ENCODE measurements at regions not wholly inside any gene's neighbourhood (a gene's known extent, or its start where the extent isn't known, plus 50 kb on each side); places are given as distances from the start of the nearest gene placed in this dataset.

DNA sequence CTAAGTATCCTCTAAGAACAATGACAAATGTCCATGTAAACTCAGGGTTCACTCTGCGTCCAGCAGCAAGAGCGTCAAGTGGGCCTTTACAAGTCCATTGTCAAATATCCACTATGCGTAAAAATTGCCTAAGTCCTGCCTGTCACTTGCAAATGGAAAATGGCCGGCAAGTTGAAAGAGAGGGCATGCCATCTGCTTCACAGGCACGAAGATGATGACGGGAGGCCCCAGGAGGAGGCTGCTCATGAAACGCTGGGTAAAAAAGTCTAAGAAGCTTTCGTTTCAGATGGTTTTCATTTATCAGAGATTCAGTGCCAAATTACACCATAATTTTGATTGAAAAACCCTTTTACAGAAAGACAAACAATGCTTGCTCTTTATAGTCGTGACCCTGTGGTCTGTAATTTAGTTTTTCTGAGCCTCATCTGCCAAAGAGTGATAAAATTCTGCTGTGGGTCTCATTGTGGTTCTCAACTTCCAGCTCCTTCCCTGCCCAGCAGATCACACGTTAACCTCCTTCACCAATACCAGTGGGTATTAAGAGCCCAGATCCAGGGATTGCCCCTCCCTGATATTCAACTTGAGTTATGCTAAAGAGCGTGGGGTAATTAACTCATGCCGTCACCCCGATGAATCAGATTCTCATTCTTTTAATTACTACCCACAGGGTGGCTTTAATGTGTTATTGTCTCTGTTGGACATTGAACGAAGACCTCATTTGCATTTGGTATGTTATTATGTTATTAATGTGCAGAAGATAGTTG, 160.2 kb upstream of the ALKAL2 start:
- ATAC-seq (no peak), DNase-seq (no peak)
- Histone ChIP-seq H3K27me3 (no peaks in the 10 kb centered on the region), H3K4me1 (no peaks in the 10 kb centered on the region), H3K36me3 (no peaks in the 10 kb centered on the region), H3K4me3 (no peak overlapping the region), H3K9me3 (no peaks in the 10 kb centered on the region), H3K27ac (no peak overlapping the region)
- TF ChIP-seq, protein P1, sequence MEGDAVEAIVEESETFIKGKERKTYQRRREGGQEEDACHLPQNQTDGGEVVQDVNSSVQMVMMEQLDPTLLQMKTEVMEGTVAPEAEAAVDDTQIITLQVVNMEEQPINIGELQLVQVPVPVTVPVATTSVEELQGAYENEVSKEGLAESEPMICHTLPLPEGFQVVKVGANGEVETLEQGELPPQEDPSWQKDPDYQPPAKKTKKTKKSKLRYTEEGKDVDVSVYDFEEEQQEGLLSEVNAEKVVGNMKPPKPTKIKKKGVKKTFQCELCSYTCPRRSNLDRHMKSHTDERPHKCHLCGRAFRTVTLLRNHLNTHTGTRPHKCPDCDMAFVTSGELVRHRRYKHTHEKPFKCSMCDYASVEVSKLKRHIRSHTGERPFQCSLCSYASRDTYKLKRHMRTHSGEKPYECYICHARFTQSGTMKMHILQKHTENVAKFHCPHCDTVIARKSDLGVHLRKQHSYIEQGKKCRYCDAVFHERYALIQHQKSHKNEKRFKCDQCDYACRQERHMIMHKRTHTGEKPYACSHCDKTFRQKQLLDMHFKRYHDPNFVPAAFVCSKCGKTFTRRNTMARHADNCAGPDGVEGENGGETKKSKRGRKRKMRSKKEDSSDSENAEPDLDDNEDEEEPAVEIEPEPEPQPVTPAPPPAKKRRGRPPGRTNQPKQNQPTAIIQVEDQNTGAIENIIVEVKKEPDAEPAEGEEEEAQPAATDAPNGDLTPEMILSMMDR (IDR thresholded peaks at IDR 0.05): no peak
- no peak for TF ChIP-seq POLR2A (IDR thresholded peaks at IDR 0.05)
- intact Hi-C loops (cut with DNase I): no loop called here
- WGBS (ENCODE audit: insufficient coverage, low coverage, low lambda C conversion rate, missing lambda C conversion rate): 58% methylated on average over 12 of the region's 14 CpGs

DNA sequence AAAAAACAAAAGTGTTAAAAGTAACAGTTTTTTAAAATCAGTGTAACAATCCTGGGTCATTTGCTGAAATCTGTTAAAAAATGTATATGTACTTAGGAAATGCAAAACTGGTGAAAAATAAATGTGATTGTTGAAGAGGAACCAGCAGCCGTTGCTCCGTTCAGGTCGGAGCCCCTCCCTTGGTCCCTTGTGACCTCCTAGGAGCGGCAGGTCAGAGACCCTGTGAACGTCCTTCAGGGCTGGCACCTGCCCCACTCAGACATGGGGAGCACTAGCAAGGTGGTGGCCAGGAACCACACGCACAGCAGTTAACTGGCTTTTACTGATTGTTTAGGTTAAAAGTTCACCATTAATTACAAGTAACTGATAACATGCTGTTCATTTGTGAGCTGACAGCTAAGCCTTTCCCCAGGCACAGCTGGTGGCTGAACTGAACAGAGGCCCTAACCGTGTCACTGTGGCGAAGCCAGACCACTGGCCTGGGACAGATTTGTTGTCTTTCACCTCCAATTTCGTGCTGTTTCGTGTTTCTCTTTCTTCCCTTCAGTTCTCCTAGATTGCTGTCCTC, 159.2 kb upstream of the ALKAL2 start:
- H3K4me3 ChIP-seq: no peak overlapping the region
- H3K9me3 ChIP-seq: no peaks in the 10 kb centered on the region
- no peaks in the 10 kb centered on the region for H3K4me1 ChIP-seq
- WGBS (ENCODE audit: insufficient coverage, low coverage, low lambda C conversion rate, missing lambda C conversion rate): 29% methylated on average over 9 of the region's 10 CpGs
- intact Hi-C loops (cut with DNase I): no loop called here
- no peaks in the 10 kb centered on the region for H3K36me3 ChIP-seq
- ATAC-seq (no peak), DNase-seq (no peak)
- no peaks in the 10 kb centered on the region for H3K27me3 ChIP-seq
- H3K27ac ChIP-seq: no peak overlapping the region
- TF ChIP-seq, protein P1 (IDR thresholded peaks at IDR 0.05): no peak
- TF ChIP-seq POLR2A (IDR thresholded peaks at IDR 0.05): no peak

DNA sequence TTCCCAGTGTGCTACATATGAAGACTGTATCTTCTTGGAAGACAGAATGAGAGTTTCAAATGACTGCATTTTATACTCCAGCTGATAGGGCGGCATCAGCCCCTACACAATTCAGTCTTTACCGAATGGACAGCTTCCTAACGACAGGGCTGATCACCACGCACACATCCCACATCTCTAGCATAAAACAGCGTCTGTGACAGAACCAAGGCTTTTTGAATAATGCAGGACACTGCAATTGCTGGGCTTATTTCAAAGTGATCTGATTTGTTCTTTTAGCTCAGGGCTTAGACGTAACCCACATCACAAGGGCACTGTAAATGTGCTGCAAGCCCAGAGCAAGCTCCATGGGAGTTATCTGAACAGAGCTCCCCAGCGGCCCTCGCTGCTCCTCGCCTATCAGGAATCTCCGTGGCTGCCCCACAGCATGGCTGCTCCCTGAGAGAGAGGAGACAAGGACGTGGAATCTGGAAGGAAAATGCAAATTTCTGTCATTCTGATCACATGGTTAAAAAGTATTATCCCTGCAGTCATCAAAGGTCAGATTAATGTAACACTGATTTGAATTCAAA, 158.5 kb upstream of the ALKAL2 start:
- Histone ChIP-seq H3K36me3 (no peaks in the 10 kb centered on the region), H3K4me3 (no peak overlapping the region), H3K4me1 (no peaks in the 10 kb centered on the region), H3K27me3 (no peaks in the 10 kb centered on the region), H3K27ac (no peak overlapping the region), H3K9me3 (no peaks in the 10 kb centered on the region)
- no peak for DNase-seq
- ATAC-seq: no peak
- TF ChIP-seq, protein P1 (IDR thresholded peaks at IDR 0.05): no peak
- TF ChIP-seq POLR2A (IDR thresholded peaks at IDR 0.05): no peak
- intact Hi-C loops (cut with DNase I): no loop called here
- whole genome bisulfite sequencing (ENCODE audit: insufficient coverage, low coverage, low lambda C conversion rate, missing lambda C conversion rate): 39% methylated on average over 10 of the region's 11 CpGs

DNA sequence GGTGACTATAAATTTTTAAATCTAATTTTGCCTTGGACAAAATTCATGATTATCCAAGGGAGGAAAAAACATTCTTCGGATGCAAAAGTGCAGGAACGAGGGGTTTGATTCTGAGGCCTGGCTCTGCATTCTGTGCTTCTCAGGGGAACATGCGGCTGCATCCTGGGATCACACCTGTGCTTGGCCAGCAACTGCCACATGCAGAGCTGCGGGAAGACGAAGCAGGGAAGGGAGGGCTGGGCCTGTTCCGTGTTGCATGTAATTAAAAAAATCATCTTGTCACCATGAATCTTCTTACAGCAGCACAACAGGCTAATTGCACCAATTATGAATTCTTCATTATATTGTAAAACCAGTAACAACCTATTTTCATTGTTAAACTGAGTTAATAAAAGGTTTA, 158.0 kb upstream of the ALKAL2 start:
- 51% methylated on average over 6 of the region's 6 CpGs for WGBS (ENCODE audit: insufficient coverage, low coverage, low lambda C conversion rate, missing lambda C conversion rate)
- no peak for ATAC-seq

More for the DNA sequence above, 158.0 kb upstream of the ALKAL2 start:
- H3K4me1 ChIP-seq: no peaks in the 10 kb centered on the region
- H3K9me3 ChIP-seq: no peaks in the 10 kb centered on the region
- DNase-seq: no peak
- intact Hi-C loops (cut with DNase I): no loop called here
- no peaks in the 10 kb centered on the region for H3K27me3 ChIP-seq
- no peak overlapping the region for H3K4me3 ChIP-seq
- no peaks in the 10 kb centered on the region for H3K36me3 ChIP-seq
- TF ChIP-seq POLR2A (IDR thresholded peaks at IDR 0.05): no peak
- TF ChIP-seq, protein P1 (IDR thresholded peaks at IDR 0.05): no peak
- H3K27ac ChIP-seq: no peak overlapping the region
